Transverse colon (tissue), 4 donors: ENCODE measurements at regions not wholly inside any gene's neighbourhood (a gene's known extent, or its start where the extent isn't known, plus 50 kb on each side); places are given as distances from the start of the nearest gene placed in this dataset.

Experiments
- DNase-seq: peaks from one replicate; pipeline ENCODE4 v3.0.0-alpha.2; 2019
- H3K27ac ChIP-seq, 4 donors: fragments of 200-600 bp; sonication (generic); 2 replicates each; pipeline ENCODE4 v1.5.1; 2016 to 2018; ENCODE audit warnings: inconsistent platforms in 4 of 4
- H3K27me3 ChIP-seq: fragments of 200-600 bp; sonication (generic); 2 replicates; pipeline ENCODE4 v1.5.1; 2017; ENCODE audit warnings: inconsistent platforms
- H3K36me3 ChIP-seq, 4 donors: fragments of 200-600 bp; sonication (generic); 2 replicates each; pipeline ENCODE4 v1.5.1; 2017 to 2019; ENCODE audit warnings: inconsistent platforms in 4 of 4
- H3K4me1 ChIP-seq, 4 donors: fragments of 200-600 bp; sonication (generic); 2 replicates each; pipeline ENCODE4 v1.5.1; 2017 to 2020; ENCODE audit warnings: inconsistent platforms in 4 of 4
- H3K4me3 ChIP-seq, 4 donors: fragments of 200-600 bp; sonication (generic); 1 replicate in 1 of 4; 2 replicates in 3 of 4; pipeline versions ENCODE4 v1.5.1 to v1.6.1; 2017 to 2019; ENCODE audit warnings: inconsistent platforms in 4 of 4
- H3K9me3 ChIP-seq, 2 donors: fragments of 200-600 bp; sonication (generic); 2 replicates each; pipeline ENCODE4 v1.5.1; 2017 to 2019; ENCODE audit warnings: inconsistent platforms in 2 of 2
- CTCF ChIP-seq, 5 experiments: fragments of 200-600 bp in 3 of 5; fragments of 450-650 bp in 2 of 5; sonication (generic) in 3 of 5; IDR thresholded peaks; 1 replicate in 2 of 5; 2 replicates in 3 of 5; pipeline ENCODE4 v1.5.1; 2016 to 2017; ENCODE audit warnings: antibody characterized with exemption in 5 of 5, inconsistent platforms in 3 of 5, mild to moderate bottlenecking in 2 of 5, moderate library complexity in 1 of 5
- EP300 ChIP-seq: sonication (generic); formaldehyde crosslinking; IDR thresholded peaks from one replicate; pipeline ENCODE4 v1.6.1; 2017; ENCODE audit warnings: antibody characterized with exemption, low read depth
- POLR2A ChIP-seq: fragments of 450-650 bp; IDR thresholded peaks from one replicate; pipeline ENCODE4 v1.6.1; 2016; ENCODE audit warnings: antibody characterized with exemption, mild to moderate bottlenecking, moderate library complexity
- POLR2AphosphoS5 ChIP-seq, 3 donors: sonication (generic); formaldehyde crosslinking; IDR thresholded peaks; one replicate each; pipeline ENCODE4 v1.6.1; 2016; ENCODE audit warnings: antibody characterized with exemption in 3 of 3
- WGBS, 2 donors: methylation state at CpG; one replicate each; pipeline ENCODE4 v1.1.5; 2018; ENCODE audit warnings: low coverage in 1 of 2; 5-methylcytosine and 5-hydroxymethylcytosine counted together
- in situ Hi-C, 4 donors: fragments of 200-750 bp; cut with MboI; loops; one replicate each; pipeline versions ENCODE4 v1.15.0 to v1.15.1; 2017; ENCODE audit warnings: low sequenced_read_pairs in 3 of 4, low pct_ligation_motif_present in 1 of 4, low pct_unique_long_range_greater_than_20kb in 1 of 4
- intact Hi-C: fragments of 100-400 bp; cut with DNase I; formaldehyde crosslinking; loops from one replicate; pipeline ENCODE4 v1.15.1; 2023; ENCODE audit warnings: low total_unique reads

GRCh38 chr3:68467465-68467864 is 464.9 kb downstream of the TAFA4 start:
- H3K9me3 ChIP-seq, result no peaks in the 10 kb centered on the region
- H3K27ac ChIP-seq, result no peak overlapping the region
- H3K4me1 ChIP-seq, result peaks cover 0 to 3% (median 0%) of the 10 kb centered on the region in 4 donors
- no peak overlapping the region for H3K4me3 ChIP-seq
- DNase-seq, result no peak
- 52 to 78% methylated on average over 1 to 2 of the region's 2 CpGs for WGBS, 2 donors
- in situ Hi-C loops (no loop called here), intact Hi-C loops (no loop called here)
- no peak for TF ChIP-seq EP300
- H3K36me3 ChIP-seq, result no peaks in the 10 kb centered on the region
- no peaks in the 10 kb centered on the region for H3K27me3 ChIP-seq

GRCh38 chr3:68458581-68458980 is 473.8 kb downstream of the TAFA4 start:
- Histone ChIP-seq H3K36me3 (no peaks in the 10 kb centered on the region), H3K9me3 (no peaks in the 10 kb centered on the region), H3K4me1 (no peaks in the 10 kb centered on the region), H3K27ac (no peak overlapping the region), H3K27me3 (no peaks in the 10 kb centered on the region), H3K4me3 (no peak overlapping the region)
- 31% methylated on average over 2 of the region's 2 CpGs; no CpG with 5 or more reads in 1 of the 2 donors for WGBS, 2 donors
- no peak for TF ChIP-seq CTCF (IDR thresholded peaks at IDR 0.05)
- TF ChIP-seq EP300, result no peak
- no peak for TF ChIP-seq POLR2A
- TF ChIP-seq POLR2AphosphoS5 (IDR thresholded peaks at IDR 0.05), result no peak
- in situ Hi-C loops, result no loop called here
- no peak for DNase-seq
- intact Hi-C loops, result no loop called here

DNA sequence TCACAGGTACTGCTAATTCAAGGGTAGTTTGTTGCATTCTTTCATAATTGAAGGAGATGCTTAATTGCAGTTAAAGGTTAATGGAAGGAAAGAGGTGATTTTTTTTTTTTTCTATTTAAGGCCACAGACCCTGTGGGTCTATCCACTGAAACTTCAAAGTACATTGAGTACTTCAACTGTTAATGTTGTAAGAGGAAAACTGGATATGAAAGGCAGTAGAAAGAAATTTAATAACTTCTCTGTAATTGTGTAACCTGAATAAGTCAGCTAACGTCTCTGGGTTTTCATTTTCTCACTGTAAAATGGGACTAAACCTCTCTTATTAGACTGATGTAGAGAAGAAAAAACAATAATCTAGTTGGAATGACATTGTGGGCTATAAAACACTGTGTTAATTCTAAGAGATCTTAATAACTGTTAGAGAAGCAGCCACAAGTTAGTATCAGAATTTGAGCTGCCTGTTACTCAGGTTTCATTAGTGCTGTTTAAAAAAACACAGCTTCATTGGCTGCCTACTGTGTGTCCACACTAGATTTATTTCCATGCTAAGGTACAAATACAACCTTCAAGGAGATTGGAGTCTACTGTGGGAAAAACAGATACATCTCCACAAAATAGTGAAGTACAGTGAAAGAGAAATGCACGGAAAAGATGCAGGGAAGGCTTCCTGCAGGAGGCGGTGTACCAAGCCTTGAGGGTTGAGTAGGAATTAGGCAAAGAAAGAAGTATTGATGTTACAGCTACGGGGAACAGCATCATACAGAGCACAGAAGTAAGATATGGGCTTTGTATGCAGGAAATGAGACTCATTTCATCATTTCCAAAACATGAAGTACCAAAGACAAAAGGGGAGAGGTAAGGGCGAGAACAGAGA is 483.6 kb downstream of the TAFA4 start:
- Histone ChIP-seq H3K9me3 (no peaks in the 10 kb centered on the region), H3K27ac (no peak overlapping the region), H3K4me3 (no peak overlapping the region), H3K4me1 (no peaks in the 10 kb centered on the region), H3K27me3 (no peaks in the 10 kb centered on the region), H3K36me3 (no peaks in the 10 kb centered on the region)
- WGBS, 2 donors, result 76 to 82% methylated on average over 5 of the region's 5 CpGs
- intact Hi-C loops, result no loop called here
- in situ Hi-C loops, result no loop called here
- TF ChIP-seq CTCF (IDR thresholded peaks at IDR 0.05) (no peak), EP300 (no peak), POLR2AphosphoS5 (IDR thresholded peaks at IDR 0.05) (no peak), POLR2A (no peak)
- no peak for DNase-seq

DNA sequence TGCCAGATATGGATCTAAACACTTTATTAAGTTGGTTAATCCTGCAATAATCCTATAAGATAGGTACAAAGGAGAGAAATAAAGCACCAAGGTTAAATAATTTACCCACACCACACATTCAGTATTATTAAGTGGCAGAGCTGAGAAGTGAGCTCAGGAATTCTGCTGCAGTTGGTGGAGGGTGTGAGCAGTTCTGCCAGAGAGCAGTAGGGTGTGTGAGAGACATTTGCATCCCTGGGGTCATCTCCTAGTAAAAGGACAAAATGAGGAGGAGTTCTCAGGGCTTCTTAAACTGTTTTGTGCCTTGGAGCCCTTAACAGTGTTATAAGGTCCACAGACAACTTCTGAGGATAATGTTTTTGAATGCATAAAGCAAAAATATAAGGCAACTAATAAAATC is 484.5 kb downstream of the TAFA4 start:
- H3K27ac ChIP-seq, result no peak overlapping the region
- no peak for TF ChIP-seq POLR2AphosphoS5 (IDR thresholded peaks at IDR 0.05)
- no peak for TF ChIP-seq EP300
- TF ChIP-seq POLR2A, result no peak
- TF ChIP-seq CTCF (IDR thresholded peaks at IDR 0.05), result no peak
- in situ Hi-C loops, result no loop called here

DNA sequence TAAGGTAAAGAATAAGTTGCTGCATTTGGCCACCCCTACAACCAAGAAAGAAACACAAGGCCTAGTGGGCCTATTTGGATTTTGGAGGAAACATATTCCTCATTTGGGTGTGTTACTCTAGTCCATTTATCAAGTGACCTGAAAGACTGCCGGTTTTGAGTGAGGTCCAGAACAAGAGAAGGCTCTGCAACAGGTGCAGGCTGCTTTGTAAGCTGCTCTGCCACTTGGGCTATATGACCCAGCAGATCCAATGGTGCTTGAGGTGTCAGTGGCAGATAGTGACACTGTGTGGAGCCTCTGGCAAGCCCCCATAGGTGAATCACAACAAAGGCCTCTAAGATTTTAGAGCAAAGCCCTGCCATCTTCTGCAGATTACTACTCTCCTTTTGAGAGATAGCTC is 491.3 kb downstream of the TAFA4 start:
- Histone ChIP-seq H3K9me3 (no peaks in the 10 kb centered on the region), H3K36me3 (no peaks in the 10 kb centered on the region), H3K4me3 (no peak overlapping the region), H3K27ac (no peak overlapping the region), H3K27me3 (no peaks in the 10 kb centered on the region), H3K4me1 (no peaks in the 10 kb centered on the region)
- in situ Hi-C loops (no loop called here), intact Hi-C loops (no loop called here)
- 91% methylated on average over 1 of the region's 1 CpG; no CpG with 5 or more reads in 1 of the 2 donors for WGBS, 2 donors
- no peak for DNase-seq
- TF ChIP-seq EP300 (no peak), POLR2A (no peak), POLR2AphosphoS5 (IDR thresholded peaks at IDR 0.05) (no peak), CTCF (IDR thresholded peaks at IDR 0.05) (no peak)

More for the DNA sequence above, 484.5 kb downstream of the TAFA4 start:
- DNase-seq, result no peak
- H3K36me3 ChIP-seq, result no peaks in the 10 kb centered on the region
- intact Hi-C loops, result no loop called here
- H3K27me3 ChIP-seq, result no peaks in the 10 kb centered on the region
- no peak overlapping the region for H3K4me3 ChIP-seq
- H3K4me1 ChIP-seq, result no peaks in the 10 kb centered on the region
- H3K9me3 ChIP-seq, result no peaks in the 10 kb centered on the region
